ENCODE measurements at regions not wholly inside any gene's neighbourhood (a gene's known extent, or its start where the extent isn't known, plus 50 kb on each side); places are given as distances from the start of the nearest gene placed in this dataset.
A peak's percentile ranks its signal among the peaks of the same experiment; 100 is the strongest.

GRCh38 chr6:22926790-22927354 is 357.5 kb downstream of the HDGFL1 start:
- no peak for DNase-seq (ENCODE audit: low read depth in 2 of 2)

- peak in 1 of 2 donors; percentile 5 for DNase-seq (ENCODE audit: low read depth in 2 of 2)
These were observed 359.4 kb downstream of the HDGFL1 start for GRCh38 chr6:22928775-22929174.

GRCh38 chr6:22929311-22929985 is 360.1 kb downstream of the HDGFL1 start:
- DNase-seq (ENCODE audit: low read depth in 2 of 2): peak in 1 of 2 donors; percentile 44

GRCh38 chr6:22940581-22941290 is 371.4 kb downstream of the HDGFL1 start:
- DNase-seq (ENCODE audit: low read depth in 2 of 2): no peak

- no peak for DNase-seq (ENCODE audit: low read depth in 2 of 2)
These were observed 373.0 kb downstream of the HDGFL1 start for GRCh38 chr6:22942403-22942802.

- DNase-seq (ENCODE audit: low read depth in 2 of 2): no peak
These were observed 374.0 kb downstream of the HDGFL1 start for GRCh38 chr6:22943327-22943726.

- DNase-seq (ENCODE audit: low read depth in 2 of 2): no peak
These were observed 380.6 kb downstream of the HDGFL1 start for GRCh38 chr6:22949967-22950366.

GRCh38 chr6:22952097-22952496 is 382.7 kb downstream of the HDGFL1 start:
- no peak for DNase-seq (ENCODE audit: low read depth in 2 of 2)

GRCh38 chr6:22954749-22955385 is 385.5 kb downstream of the HDGFL1 start:
- DNase-seq (ENCODE audit: low read depth in 2 of 2): peak; percentile 19 to 47

GRCh38 chr6:22956029-22956681 is 386.8 kb downstream of the HDGFL1 start:
- peak in 1 of 2 donors; percentile 91 for DNase-seq (ENCODE audit: low read depth in 2 of 2)

GRCh38 chr6:22958677-22959076 is 389.3 kb downstream of the HDGFL1 start:
- DNase-seq (ENCODE audit: low read depth in 2 of 2): no peak

GRCh38 chr6:22959571-22959970 is 390.2 kb downstream of the HDGFL1 start:
- DNase-seq (ENCODE audit: low read depth in 2 of 2): no peak

GRCh38 chr6:22964334-22964733 is 395.0 kb downstream of the HDGFL1 start:
- no peak for DNase-seq (ENCODE audit: low read depth in 2 of 2)

GRCh38 chr6:22965889-22966288 is 396.5 kb downstream of the HDGFL1 start:
- no peak for DNase-seq (ENCODE audit: low read depth in 2 of 2)

GRCh38 chr6:22966691-22967422 is 397.5 kb downstream of the HDGFL1 start:
- DNase-seq (ENCODE audit: low read depth in 2 of 2): no peak

GRCh38 chr6:22970004-22970403 is 400.6 kb downstream of the HDGFL1 start:
- no peak for DNase-seq (ENCODE audit: low read depth in 2 of 2)

GRCh38 chr6:22972771-22973170 is 403.4 kb downstream of the HDGFL1 start:
- DNase-seq (ENCODE audit: low read depth in 2 of 2): no peak

GRCh38 chr6:22975079-22975478 is 405.7 kb downstream of the HDGFL1 start:
- no peak for DNase-seq (ENCODE audit: low read depth in 2 of 2)

GRCh38 chr6:22980446-22980845 is 411.1 kb downstream of the HDGFL1 start:
- no peak for DNase-seq (ENCODE audit: low read depth in 2 of 2)

- no peak for DNase-seq (ENCODE audit: low read depth in 2 of 2)
These were observed 432.8 kb downstream of the HDGFL1 start for GRCh38 chr6:23002044-23002619.
